GM20000 (cell line): ENCODE measurements at regions not wholly inside any gene's neighbourhood (a gene's known extent, or its start where the extent isn't known, plus 50 kb on each side); places are given as distances from the start of the nearest gene placed in this dataset.

Source experiments
- DNase-seq: peaks from one replicate; pipeline ENCODE4 v3.0.0; 2012; ENCODE audit warnings: low spot score
- TF ChIP-seq, protein P1 (sequence below): IDR thresholded peaks from 2 replicates; pipeline ENCODE4 v1.5.1; 2012; ENCODE audit warnings: mild to moderate bottlenecking, control low read depth; ENCODE audit errors: extremely low read depth, missing control alignments

- DNase-seq: no peak
- TF ChIP-seq, protein P1, sequence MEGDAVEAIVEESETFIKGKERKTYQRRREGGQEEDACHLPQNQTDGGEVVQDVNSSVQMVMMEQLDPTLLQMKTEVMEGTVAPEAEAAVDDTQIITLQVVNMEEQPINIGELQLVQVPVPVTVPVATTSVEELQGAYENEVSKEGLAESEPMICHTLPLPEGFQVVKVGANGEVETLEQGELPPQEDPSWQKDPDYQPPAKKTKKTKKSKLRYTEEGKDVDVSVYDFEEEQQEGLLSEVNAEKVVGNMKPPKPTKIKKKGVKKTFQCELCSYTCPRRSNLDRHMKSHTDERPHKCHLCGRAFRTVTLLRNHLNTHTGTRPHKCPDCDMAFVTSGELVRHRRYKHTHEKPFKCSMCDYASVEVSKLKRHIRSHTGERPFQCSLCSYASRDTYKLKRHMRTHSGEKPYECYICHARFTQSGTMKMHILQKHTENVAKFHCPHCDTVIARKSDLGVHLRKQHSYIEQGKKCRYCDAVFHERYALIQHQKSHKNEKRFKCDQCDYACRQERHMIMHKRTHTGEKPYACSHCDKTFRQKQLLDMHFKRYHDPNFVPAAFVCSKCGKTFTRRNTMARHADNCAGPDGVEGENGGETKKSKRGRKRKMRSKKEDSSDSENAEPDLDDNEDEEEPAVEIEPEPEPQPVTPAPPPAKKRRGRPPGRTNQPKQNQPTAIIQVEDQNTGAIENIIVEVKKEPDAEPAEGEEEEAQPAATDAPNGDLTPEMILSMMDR: no peak
These were observed 61.6 kb upstream of the TBX20 start for GRCh38 chr7:35315517-35315916.

DNA sequence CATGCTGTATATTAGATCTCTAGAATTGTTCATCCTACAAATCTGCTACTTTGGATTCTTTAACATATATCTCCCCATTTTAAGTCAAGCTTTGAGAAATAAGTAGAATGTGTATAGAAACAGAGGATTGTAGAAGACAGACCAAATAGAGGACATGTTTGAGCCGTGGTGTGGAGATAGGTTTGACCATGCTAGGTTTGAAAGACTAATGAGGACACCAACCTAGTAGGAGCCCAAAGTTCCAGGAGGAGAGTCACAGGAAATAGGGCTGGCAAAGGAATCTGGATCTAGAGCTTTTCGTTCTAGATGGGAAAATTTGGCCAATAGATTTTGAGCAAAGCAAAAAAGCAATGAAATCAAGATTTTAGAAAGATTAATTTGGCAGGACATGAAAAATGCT lies 60.5 kb upstream of the TBX20 start:
- TF ChIP-seq, protein P1: no peak
- no peak for DNase-seq

DNA sequence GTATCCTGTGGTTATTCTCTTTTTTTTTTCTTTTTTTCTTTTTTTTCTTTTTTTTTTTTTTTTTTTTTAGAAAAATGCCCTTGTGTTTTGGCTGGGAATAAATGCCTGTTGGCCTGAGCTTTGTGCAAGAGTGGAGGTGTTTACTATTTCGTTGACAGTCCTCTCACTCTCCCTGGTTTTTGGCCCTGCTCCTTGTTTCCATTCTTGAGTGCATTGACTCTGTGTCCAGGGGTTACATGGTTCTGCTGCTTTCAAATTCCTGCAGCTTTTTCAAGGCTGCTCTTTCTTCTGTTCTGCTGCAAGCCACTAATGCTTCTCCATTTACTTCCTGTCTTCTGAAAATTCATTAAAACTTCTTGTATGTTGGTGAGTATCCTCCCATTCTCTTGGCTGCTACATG lies 59.7 kb upstream of the TBX20 start:
- TF ChIP-seq, protein P1: no peak
- DNase-seq: no peak
